Breast epithelium (tissue), 4 donors: ENCODE measurements at regions not wholly inside any gene's neighbourhood (a gene's known extent, or its start where the extent isn't known, plus 50 kb on each side); places are given as distances from the start of the nearest gene placed in this dataset.
"Not testable (repeated sequence)": the region's sequence is repeated elsewhere in the genome, so short reads cannot be mapped to it uniquely, and the experiment has no call there.

ENCODE experiments used
- DNase-seq, 2 donors: peaks; one replicate each; pipeline ENCODE4 v3.0.0-alpha.2; 2019; ENCODE audit warnings: low spot score in 2 of 2
- H3K27ac ChIP-seq, 2 donors: fragments of 200-600 bp; sonication (generic) in 1 of 2; one replicate each; pipeline ENCODE4 v1.5.1; 2016 to 2019; ENCODE audit warnings: mild to moderate bottlenecking in 1 of 2
- H3K27me3 ChIP-seq, 2 donors: fragments of 200-600 bp; sonication (generic) in 1 of 2; one replicate each; pipeline versions ENCODE4 v1.5.1 to v1.6.0; 2017 to 2019; ENCODE audit warnings: control low read depth in 1 of 2, mild to moderate bottlenecking in 1 of 2
- H3K36me3 ChIP-seq: fragments of 200-600 bp; one replicate; pipeline ENCODE4 v1.5.1; 2019
- H3K4me1 ChIP-seq, 2 donors: fragments of 200-600 bp; sonication (generic); one replicate each; pipeline ENCODE4 v1.5.1; 2016 to 2019; ENCODE audit warnings: control low read depth in 1 of 2
- H3K4me3 ChIP-seq, 3 donors: fragments of 200-600 bp; sonication (generic); 1 replicate in 2 of 3; 2 replicates in 1 of 3; pipeline ENCODE4 v1.5.1; 2016 to 2019; ENCODE audit warnings: mild to moderate bottlenecking in 3 of 3, moderate library complexity in 2 of 3
- H3K9me3 ChIP-seq, 2 donors: fragments of 200-600 bp; sonication (generic) in 1 of 2; one replicate each; pipeline ENCODE4 v1.5.1; 2016 to 2019; ENCODE audit warnings: control low read depth in 1 of 2
- POLR2A ChIP-seq: fragments of 450-650 bp; IDR thresholded peaks from one replicate; pipeline ENCODE4 v1.6.1; 2016; ENCODE audit warnings: antibody characterized with exemption, mild to moderate bottlenecking, moderate library complexity
- POLR2AphosphoS5 ChIP-seq, 3 donors: sonication (generic); formaldehyde crosslinking; IDR thresholded peaks; one replicate each; pipeline ENCODE4 v1.6.1; 2017; ENCODE audit warnings: antibody characterized with exemption in 3 of 3
- intact Hi-C: fragments of 100-400 bp; cut with DNase I; formaldehyde crosslinking; loops from one replicate; pipeline ENCODE4 v1.15.1; 2023; ENCODE audit warnings: low total_unique reads
- TF ChIP-seq, protein P1 (sequence below), 3 donors: fragments of 450-650 bp; IDR thresholded peaks; one replicate each; pipeline ENCODE4 v1.5.1; 2016 to 2017; ENCODE audit warnings: antibody characterized with exemption in 3 of 3, mild to moderate bottlenecking in 3 of 3, moderate library complexity in 3 of 3

DNA sequence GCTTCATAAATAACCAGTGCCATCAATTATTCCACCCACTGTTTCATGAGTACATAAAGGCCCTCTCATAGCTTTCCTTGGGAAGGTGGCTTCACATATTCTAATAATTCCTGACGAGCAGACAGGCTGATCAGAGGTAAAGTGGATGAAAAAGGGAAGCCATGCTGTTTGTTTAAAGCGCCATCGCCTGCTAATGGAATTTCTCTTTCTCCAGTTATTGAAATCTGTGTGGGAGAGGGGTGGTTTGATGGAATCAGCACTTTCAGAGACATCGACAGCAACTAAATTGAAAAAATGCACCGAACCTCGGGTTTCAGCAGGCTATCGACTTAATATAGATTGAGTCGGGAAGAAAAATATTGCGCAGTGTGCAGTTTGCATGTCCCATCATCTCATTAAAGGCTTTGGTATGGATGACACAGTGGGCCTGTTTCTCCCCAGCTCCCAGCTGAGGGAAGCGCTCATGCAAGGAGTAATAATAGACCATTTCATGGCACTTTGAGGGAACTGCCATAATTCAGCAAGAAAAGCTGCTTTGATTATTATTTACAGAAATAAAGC lies 472.1 kb downstream of the RBFOX1 start:
- H3K9me3 ChIP-seq = no peaks in the 10 kb centered on the region
- no peaks in the 10 kb centered on the region for H3K36me3 ChIP-seq
- intact Hi-C loops = no loop called here
- TF ChIP-seq POLR2A (no peak), POLR2AphosphoS5 (IDR thresholded peaks at IDR 0.05) (no peak)
- TF ChIP-seq, protein P1, sequence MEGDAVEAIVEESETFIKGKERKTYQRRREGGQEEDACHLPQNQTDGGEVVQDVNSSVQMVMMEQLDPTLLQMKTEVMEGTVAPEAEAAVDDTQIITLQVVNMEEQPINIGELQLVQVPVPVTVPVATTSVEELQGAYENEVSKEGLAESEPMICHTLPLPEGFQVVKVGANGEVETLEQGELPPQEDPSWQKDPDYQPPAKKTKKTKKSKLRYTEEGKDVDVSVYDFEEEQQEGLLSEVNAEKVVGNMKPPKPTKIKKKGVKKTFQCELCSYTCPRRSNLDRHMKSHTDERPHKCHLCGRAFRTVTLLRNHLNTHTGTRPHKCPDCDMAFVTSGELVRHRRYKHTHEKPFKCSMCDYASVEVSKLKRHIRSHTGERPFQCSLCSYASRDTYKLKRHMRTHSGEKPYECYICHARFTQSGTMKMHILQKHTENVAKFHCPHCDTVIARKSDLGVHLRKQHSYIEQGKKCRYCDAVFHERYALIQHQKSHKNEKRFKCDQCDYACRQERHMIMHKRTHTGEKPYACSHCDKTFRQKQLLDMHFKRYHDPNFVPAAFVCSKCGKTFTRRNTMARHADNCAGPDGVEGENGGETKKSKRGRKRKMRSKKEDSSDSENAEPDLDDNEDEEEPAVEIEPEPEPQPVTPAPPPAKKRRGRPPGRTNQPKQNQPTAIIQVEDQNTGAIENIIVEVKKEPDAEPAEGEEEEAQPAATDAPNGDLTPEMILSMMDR (IDR thresholded peaks at IDR 0.05) = no peak
- DNase-seq = no peak
- H3K4me1 ChIP-seq = no peaks in the 10 kb centered on the region
- H3K27me3 ChIP-seq = no peaks in the 10 kb centered on the region
- H3K27ac ChIP-seq = no peak overlapping the region
- H3K4me3 ChIP-seq = no peak overlapping the region

DNA sequence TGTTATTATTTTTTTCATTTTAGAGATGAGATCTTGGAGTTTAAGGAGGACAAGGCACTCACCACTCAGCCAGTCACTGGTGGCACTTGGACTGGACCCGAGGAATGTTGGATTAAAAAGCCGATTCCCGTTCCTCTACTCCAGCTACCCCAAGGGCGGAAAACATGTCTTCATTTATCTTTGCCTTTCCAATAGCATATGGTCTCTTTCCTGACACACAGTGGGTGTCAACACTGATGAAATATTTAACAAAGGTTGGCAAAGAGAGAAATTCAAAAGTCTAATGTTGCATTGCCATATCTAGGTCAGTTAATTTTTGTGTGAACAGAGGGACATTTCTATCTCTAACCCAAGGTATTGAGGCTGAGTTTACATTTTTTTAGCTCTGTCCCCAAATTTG lies 459.7 kb downstream of the RBFOX1 start:
- TF ChIP-seq, protein P1 (IDR thresholded peaks at IDR 0.05) = no peak
- TF ChIP-seq POLR2A (no peak), POLR2AphosphoS5 (IDR thresholded peaks at IDR 0.05) (no peak)
- H3K27me3 ChIP-seq = no peaks in the 10 kb centered on the region
- no peak for DNase-seq
- no peak overlapping the region for H3K4me3 ChIP-seq
- intact Hi-C loops = no loop called here
- no peaks in the 10 kb centered on the region for H3K9me3 ChIP-seq
- no peaks in the 10 kb centered on the region for H3K4me1 ChIP-seq
- H3K36me3 ChIP-seq = no peaks in the 10 kb centered on the region
- no peak overlapping the region for H3K27ac ChIP-seq

DNA sequence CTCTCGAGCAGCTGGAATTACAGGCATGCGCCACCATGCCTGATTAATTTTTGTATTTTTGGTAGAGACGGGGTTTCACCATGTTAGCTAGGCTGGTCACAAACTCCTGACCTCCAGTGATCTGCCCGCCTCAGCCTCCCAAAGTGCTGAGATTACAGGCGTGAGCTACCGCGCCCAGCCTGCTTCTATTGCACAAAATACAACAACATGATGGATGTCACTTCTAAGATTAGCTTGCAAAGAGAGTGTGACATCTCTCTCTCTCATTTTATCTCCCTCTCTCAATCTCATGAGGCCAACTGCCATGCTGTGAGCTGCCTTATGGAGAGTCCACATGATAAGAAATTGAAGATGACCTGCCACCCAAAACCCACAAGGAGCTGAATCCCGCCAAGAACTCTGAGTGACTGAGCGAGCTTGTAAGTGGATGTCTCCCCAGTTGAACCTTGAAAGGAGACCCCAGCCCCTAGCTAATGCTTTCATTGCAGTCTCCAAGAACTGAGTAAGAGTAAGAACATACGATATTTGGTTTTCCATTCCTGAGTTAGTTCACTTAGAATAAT lies 458.5 kb downstream of the RBFOX1 start:
- H3K4me1 ChIP-seq = no peaks in the 10 kb centered on the region
- H3K36me3 ChIP-seq = no peaks in the 10 kb centered on the region
- no peak for DNase-seq
- no peak overlapping the region for H3K4me3 ChIP-seq
- intact Hi-C loops = no loop called here
- H3K27me3 ChIP-seq = no peaks in the 10 kb centered on the region
- H3K9me3 ChIP-seq = no peaks in the 10 kb centered on the region
- TF ChIP-seq POLR2AphosphoS5 (IDR thresholded peaks at IDR 0.05) (no peak), POLR2A (no peak)
- TF ChIP-seq, protein P1 (IDR thresholded peaks at IDR 0.05) = no peak
- no peak overlapping the region for H3K27ac ChIP-seq

DNA sequence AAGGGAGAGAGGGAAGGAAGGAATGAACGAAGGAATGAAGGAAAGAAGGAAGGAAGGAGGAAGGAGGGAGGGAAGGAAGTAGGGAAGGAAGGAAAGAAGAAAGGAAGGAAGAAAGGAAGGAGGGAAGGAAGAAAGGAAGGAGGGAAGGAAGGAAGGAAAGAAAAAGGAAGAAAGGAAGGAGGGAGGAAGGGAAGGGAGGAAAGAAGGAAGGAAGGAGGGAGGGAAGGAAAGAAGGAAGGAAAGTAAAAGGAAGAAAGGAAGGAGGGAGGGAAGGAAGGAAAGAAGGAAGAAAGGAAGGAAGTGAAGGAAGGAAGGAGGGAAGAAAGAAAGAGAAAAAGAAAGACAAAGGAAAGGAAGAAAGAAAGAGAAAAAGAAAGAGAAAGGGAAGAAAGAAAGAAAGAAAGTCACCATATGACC lies 442.4 kb downstream of the RBFOX1 start:
- Histone ChIP-seq H3K4me3 (no peak overlapping the region), H3K36me3 (no peaks in the 10 kb centered on the region), H3K4me1 (no peaks in the 10 kb centered on the region), H3K27me3 (no peaks in the 10 kb centered on the region), H3K27ac (no peak overlapping the region), H3K9me3 (no peaks in the 10 kb centered on the region)
- TF ChIP-seq POLR2AphosphoS5 (IDR thresholded peaks at IDR 0.05) (no peak), POLR2A (no peak)
- TF ChIP-seq, protein P1 (IDR thresholded peaks at IDR 0.05) = no peak
- intact Hi-C loops = no loop called here
- no peak for DNase-seq

DNA sequence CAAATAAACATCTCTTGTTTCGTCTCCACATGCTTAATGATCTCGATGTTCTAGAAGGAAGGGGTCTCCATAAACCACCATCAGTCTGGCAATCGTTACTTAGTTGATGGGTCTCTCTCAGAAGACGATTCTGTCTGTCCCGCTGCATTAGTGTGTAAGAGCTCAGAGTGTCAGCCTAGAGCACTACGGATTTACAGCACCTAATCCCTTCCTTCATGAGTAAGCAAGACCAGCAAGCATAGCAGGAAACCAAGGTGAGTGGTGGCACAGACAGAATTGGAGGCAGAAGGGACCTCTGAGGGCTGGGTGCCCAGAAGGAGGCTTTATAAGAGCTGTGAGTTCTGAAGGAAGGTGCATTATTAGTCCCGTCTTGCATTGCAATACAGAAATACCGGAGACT lies 440.1 kb downstream of the RBFOX1 start:
- H3K36me3 ChIP-seq = no peaks in the 10 kb centered on the region
- no peak for DNase-seq
- no peaks in the 10 kb centered on the region for H3K4me1 ChIP-seq
- TF ChIP-seq, protein P1 (IDR thresholded peaks at IDR 0.05) = no peak
- TF ChIP-seq POLR2AphosphoS5 (IDR thresholded peaks at IDR 0.05) = no peak
- TF ChIP-seq POLR2A = no peak
- H3K27ac ChIP-seq = no peak overlapping the region
- H3K9me3 ChIP-seq = no peaks in the 10 kb centered on the region
- no peak overlapping the region for H3K4me3 ChIP-seq
- intact Hi-C loops = loop anchor here (1.0 kb wide), 1 partner anchor 7 kb away; no protein-coding TSS in a partner anchor
- no peaks in the 10 kb centered on the region for H3K27me3 ChIP-seq

DNA sequence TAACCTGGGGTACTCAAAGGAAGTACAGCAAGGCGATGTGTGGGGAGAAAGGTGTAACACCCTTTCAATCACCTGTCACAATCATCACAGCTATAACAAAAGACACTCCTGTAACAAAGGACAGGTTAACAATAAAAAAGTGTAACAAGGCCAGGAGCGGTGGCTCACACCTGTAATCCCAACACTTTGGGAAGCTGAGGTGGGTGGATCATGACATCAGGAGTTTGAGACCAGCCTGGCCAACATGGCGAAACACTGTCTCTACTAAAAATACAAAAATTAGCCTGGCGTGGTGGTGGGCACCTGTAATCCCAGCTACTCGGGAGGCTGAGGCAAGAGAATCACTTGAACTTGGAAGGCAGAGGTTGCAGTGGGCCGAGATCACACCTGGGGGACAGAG lies 436.4 kb downstream of the RBFOX1 start:
- H3K27me3 ChIP-seq, H3K27ac ChIP-seq, H3K4me1 ChIP-seq, H3K36me3 ChIP-seq, H3K9me3 ChIP-seq, intact Hi-C loops, H3K4me3 ChIP-seq, DNase-seq: not testable (repeated sequence)
